ENCODE measurements at regions not wholly inside any gene's neighbourhood (a gene's known extent, or its start where the extent isn't known, plus 50 kb on each side); places are given as distances from the start of the nearest gene placed in this dataset.

GRCh38 chr6:147974376-147974775, 368.3 kb upstream of the SASH1 start:
- no peaks in the 10 kb centered on the region for H3K36me3 ChIP-seq (ENCODE audit: control insufficient read depth in 2 of 4, insufficient read depth in 4 of 4, low read length in 3 of 4)
- no peak overlapping the region for H4K5ac ChIP-seq (ENCODE audit: insufficient read length, low read depth, low read length)
- H2BK15ac ChIP-seq (ENCODE audit: low read length), result no peak overlapping the region
- H3K4me2 ChIP-seq (ENCODE audit: insufficient read depth in 1 of 2, low read depth in 2 of 2, low read length in 2 of 2), result no peak overlapping the region
- no peak overlapping the region for H3K18ac ChIP-seq (ENCODE audit: extremely low read depth, low read length)
- FAIRE-seq, result no peak
- 80% methylated on average over 4 of the region's 4 CpGs; no CpG with 5 or more reads in 1 of the 2 experiments for WGBS, 2 experiments (ENCODE audit: extremely low coverage in 1 of 2, insufficient coverage in 1 of 2, insufficient read length in 1 of 2, insufficient replicate concordance in 2 of 2, low coverage in 1 of 2, low lambda C conversion rate in 2 of 2, missing lambda C conversion rate in 1 of 2)
- H2AFZ ChIP-seq (ENCODE audit: low read length), result no peak overlapping the region
- no peak overlapping the region for H2BK12ac ChIP-seq (ENCODE audit: low read depth, low read length)
- H3K4me1 ChIP-seq (replicated peaks in 1 of 4; ENCODE audit: control insufficient read depth in 3 of 4, insufficient read depth in 4 of 4, low read length in 3 of 4), result no peaks in the 10 kb centered on the region
- H3K56ac ChIP-seq (replicated peaks; ENCODE audit: insufficient read length, low read depth, low read length), result no peak overlapping the region
- no peaks in the 10 kb centered on the region for H3K79me2 ChIP-seq (ENCODE audit: control insufficient read depth in 1 of 2, insufficient read depth in 2 of 2, low read length in 2 of 2)
- ChIA-PET CTCF (ENCODE audit: partially characterized antibody) (interaction anchor here (0.7 to 2.1 kb wide), 3 partner anchors 8 to 559 kb away, joined by 3 to 7 read pairs (median 4); partner anchors contain the start of gene SAMD5), POLR2A (ENCODE audit: partially characterized antibody) (no interaction called here)
- H4K8ac ChIP-seq (ENCODE audit: extremely low read depth, insufficient read depth, low read length), result no peak overlapping the region
- H3K9me3 ChIP-seq (ENCODE audit: insufficient read depth in 2 of 2, low read depth in 1 of 2, low read length in 1 of 2), result no peaks in the 10 kb centered on the region
- no peak overlapping the region for H3K27ac ChIP-seq (ENCODE audit: low read depth, low read length)
- H2BK20ac ChIP-seq (ENCODE audit: low read length), result no peak overlapping the region
- H4K91ac ChIP-seq (replicated peaks; ENCODE audit: insufficient read length, low read length), result no peak overlapping the region
- H3K79me1 ChIP-seq (ENCODE audit: low read depth, low read length), result no peaks in the 10 kb centered on the region
- no peak overlapping the region for H3K4ac ChIP-seq (replicated peaks; ENCODE audit: insufficient read length, low read depth, low read length)
- no peak for DNase-seq (ENCODE audit: low read depth in 1 of 2, low spot score in 2 of 2)
- peaks cover 0 to 1% (median 0%) of the 10 kb centered on the region in 4 experiments; a peak in 1 of 7 replicates for H3K27me3 ChIP-seq (replicated peaks in 1 of 4; ENCODE audit: control insufficient read depth in 3 of 4, extremely low read depth in 1 of 4, insufficient read depth in 3 of 4, low read length in 3 of 4)
- H2BK120ac ChIP-seq (replicated peaks; ENCODE audit: low read depth, low read length), result no peak overlapping the region
- no peak overlapping the region for H3K9ac ChIP-seq (replicated peaks in 1 of 4; ENCODE audit: extremely low read depth in 1 of 4, low read depth in 3 of 4, low read length in 3 of 4)
- H3K4me3 ChIP-seq (ENCODE audit: extremely low read depth in 1 of 4, insufficient read depth in 2 of 4, low read depth in 3 of 4, low read length in 4 of 4), result no peak overlapping the region
- no peak overlapping the region for H3K14ac ChIP-seq (ENCODE audit: insufficient read length)
- no peak overlapping the region for H2BK5ac ChIP-seq (ENCODE audit: low read depth, low read length)
- H2AK5ac ChIP-seq (ENCODE audit: low read depth, low read length), result no peak overlapping the region
- no peak overlapping the region for H3K23ac ChIP-seq (ENCODE audit: insufficient read length)
- H3K23me2 ChIP-seq (ENCODE audit: low read depth, low read length), result no peaks in the 10 kb centered on the region
- H4K20me1 ChIP-seq (replicated peaks in 1 of 2; ENCODE audit: control insufficient read depth in 1 of 2, insufficient read depth in 2 of 2, low read length in 2 of 2), result no peaks in the 10 kb centered on the region
- TF ChIP-seq ASH2L (IDR thresholded peaks at IDR 0.05; ENCODE audit: low read length), result no peak
- TF ChIP-seq CHD1 (IDR thresholded peaks at IDR 0.05; ENCODE audit: low read depth, low read length), result no peak
- no peak for TF ChIP-seq ATF3 (IDR thresholded peaks at IDR 0.05; ENCODE audit: insufficient read depth, low read depth, low read length)

All from H1 (cell line).